ENCODE measurements at regions not wholly inside any gene's neighbourhood (a gene's known extent, or its start where the extent isn't known, plus 50 kb on each side); places are given as distances from the start of the nearest gene placed in this dataset.

- H3K27me3 ChIP-seq (ENCODE audit: control insufficient read depth in 2 of 2, insufficient read depth in 1 of 2, low read length in 1 of 2) = no peaks in the 10 kb centered on the region
- no peak for DNase-seq (ENCODE audit: low read depth in 6 of 9, low spot score in 9 of 9)
- no peaks in the 10 kb centered on the region for H3K36me3 ChIP-seq (ENCODE audit: control insufficient read depth in 2 of 2, insufficient read depth in 2 of 2, low read length in 1 of 2)
- no peaks in the 10 kb centered on the region for H3K9me3 ChIP-seq (ENCODE audit: control insufficient read depth in 2 of 2, insufficient read depth in 1 of 2, low read length in 1 of 2)
- WGBS = over 99% methylated on average over 2 of the region's 2 CpGs
- H3K4me1 ChIP-seq (ENCODE audit: control insufficient read depth in 2 of 2, insufficient read depth in 2 of 2, low read length in 2 of 2) = no peaks in the 10 kb centered on the region
- no peak overlapping the region for H3K27ac ChIP-seq (ENCODE audit: low read depth in 1 of 2, low read length in 1 of 2)
- H3K4me3 ChIP-seq (ENCODE audit: low read length in 2 of 2) = no peak overlapping the region
Observed at GRCh38 chr4:174134361-174134760, 149.1 kb downstream of the FBXO8 start.

- DNase-seq (ENCODE audit: low read depth in 6 of 9, low spot score in 9 of 9) = no peak
- H3K27me3 ChIP-seq (ENCODE audit: control insufficient read depth in 2 of 2, insufficient read depth in 1 of 2, low read length in 1 of 2) = no peaks in the 10 kb centered on the region
- H3K36me3 ChIP-seq (ENCODE audit: control insufficient read depth in 2 of 2, insufficient read depth in 2 of 2, low read length in 1 of 2) = no peaks in the 10 kb centered on the region
- no peaks in the 10 kb centered on the region for H3K4me1 ChIP-seq (ENCODE audit: control insufficient read depth in 2 of 2, insufficient read depth in 2 of 2, low read length in 2 of 2)
- no peak overlapping the region for H3K27ac ChIP-seq (ENCODE audit: low read depth in 1 of 2, low read length in 1 of 2)
- 80% methylated on average over 1 of the region's 1 CpG for WGBS
- H3K9me3 ChIP-seq (ENCODE audit: control insufficient read depth in 2 of 2, insufficient read depth in 1 of 2, low read length in 1 of 2) = no peaks in the 10 kb centered on the region
- no peak overlapping the region for H3K4me3 ChIP-seq (ENCODE audit: low read length in 2 of 2)
Observed at GRCh38 chr4:174133551-174133950, 149.9 kb downstream of the FBXO8 start.

GRCh38 chr4:174131901-174132300 lies 151.6 kb downstream of the FBXO8 start:
- DNase-seq (ENCODE audit: low read depth in 6 of 9, low spot score in 9 of 9) = no peak
- Histone ChIP-seq H3K27me3 (ENCODE audit: control insufficient read depth in 2 of 2, insufficient read depth in 1 of 2, low read length in 1 of 2) (no peaks in the 10 kb centered on the region), H3K9me3 (ENCODE audit: control insufficient read depth in 2 of 2, insufficient read depth in 1 of 2, low read length in 1 of 2) (no peaks in the 10 kb centered on the region), H3K27ac (ENCODE audit: low read depth in 1 of 2, low read length in 1 of 2) (no peak overlapping the region), H3K4me1 (ENCODE audit: control insufficient read depth in 2 of 2, insufficient read depth in 2 of 2, low read length in 2 of 2) (no peaks in the 10 kb centered on the region), H3K36me3 (ENCODE audit: control insufficient read depth in 2 of 2, insufficient read depth in 2 of 2, low read length in 1 of 2) (no peaks in the 10 kb centered on the region), H3K4me3 (ENCODE audit: low read length in 2 of 2) (no peak overlapping the region)

DNA sequence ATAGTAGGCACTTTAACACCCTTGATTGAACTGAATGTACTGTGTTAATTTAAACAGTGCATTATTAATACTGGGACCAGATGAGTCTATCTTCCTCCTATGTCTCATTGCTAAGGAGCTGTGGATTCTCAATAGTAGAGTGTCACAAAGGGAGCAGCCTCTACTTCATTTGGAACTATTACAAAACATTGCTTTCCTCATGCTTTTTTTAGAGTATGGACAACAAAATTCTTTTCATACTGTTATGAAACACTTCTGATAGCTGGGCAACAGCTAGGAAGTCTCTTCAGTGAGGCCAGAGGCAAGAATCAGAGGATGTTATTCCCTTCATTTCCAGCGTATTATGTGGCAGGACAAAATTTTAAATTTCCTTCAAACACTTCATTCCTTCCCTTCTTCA lies 160.8 kb downstream of the FBXO8 start:
- Histone ChIP-seq H3K4me1 (ENCODE audit: control insufficient read depth in 2 of 2, insufficient read depth in 2 of 2, low read length in 2 of 2) (no peaks in the 10 kb centered on the region), H3K27me3 (ENCODE audit: control insufficient read depth in 2 of 2, insufficient read depth in 1 of 2, low read length in 1 of 2) (no peaks in the 10 kb centered on the region), H3K27ac (ENCODE audit: low read depth in 1 of 2, low read length in 1 of 2) (no peak overlapping the region), H3K4me3 (ENCODE audit: low read length in 2 of 2) (no peak overlapping the region), H3K9me3 (ENCODE audit: control insufficient read depth in 2 of 2, insufficient read depth in 1 of 2, low read length in 1 of 2) (no peaks in the 10 kb centered on the region), H3K36me3 (ENCODE audit: control insufficient read depth in 2 of 2, insufficient read depth in 2 of 2, low read length in 1 of 2) (no peaks in the 10 kb centered on the region)
- no peak for DNase-seq (ENCODE audit: low read depth in 6 of 9, low spot score in 9 of 9)
- WGBS = 88% methylated on average over 1 of the region's 1 CpG

DNA sequence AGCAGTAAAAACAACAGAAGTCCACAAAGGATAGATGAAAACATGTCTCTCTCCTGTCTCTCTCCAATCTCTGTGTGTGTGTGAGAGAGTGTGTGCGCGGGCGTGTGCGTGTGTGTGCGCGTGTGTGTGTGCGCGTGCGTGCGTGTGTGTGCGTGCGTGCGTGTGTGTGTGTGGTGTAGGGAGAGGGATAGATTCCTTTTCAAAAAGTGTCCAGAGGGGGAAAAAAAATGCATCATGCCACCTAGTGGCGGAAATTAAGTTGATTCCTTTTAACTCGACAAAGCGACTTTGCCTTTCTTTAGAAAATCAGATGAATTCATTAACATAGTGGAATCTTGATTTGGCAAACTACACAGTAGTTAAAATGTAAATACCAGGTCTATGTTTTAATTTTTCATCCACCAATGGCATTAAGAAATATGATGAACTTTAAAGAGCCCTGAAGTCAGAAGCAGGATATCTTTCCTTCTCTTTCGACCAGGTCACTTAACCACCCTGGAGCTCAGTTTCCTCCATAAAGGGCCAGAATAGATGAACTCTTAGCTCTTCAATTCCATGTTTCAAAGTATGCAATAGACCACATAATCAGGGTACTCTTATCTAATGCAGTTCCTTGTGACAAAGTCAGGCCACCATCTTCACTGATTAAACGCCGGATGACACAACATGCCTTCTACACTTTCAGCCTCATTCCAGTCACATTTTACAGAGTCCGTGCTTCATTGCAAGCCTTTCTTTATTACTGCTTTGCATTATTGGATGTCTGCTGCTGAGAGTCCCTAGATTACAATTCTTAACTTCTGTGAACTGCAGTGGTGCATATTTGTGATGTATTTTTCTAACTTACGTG lies 162.8 kb downstream of the FBXO8 start:
- Histone ChIP-seq H3K9me3 (ENCODE audit: control insufficient read depth in 2 of 2, insufficient read depth in 1 of 2, low read length in 1 of 2) (no peaks in the 10 kb centered on the region), H3K4me1 (ENCODE audit: control insufficient read depth in 2 of 2, insufficient read depth in 2 of 2, low read length in 2 of 2) (no peaks in the 10 kb centered on the region), H3K36me3 (ENCODE audit: control insufficient read depth in 2 of 2, insufficient read depth in 2 of 2, low read length in 1 of 2) (no peaks in the 10 kb centered on the region), H3K27ac (ENCODE audit: low read depth in 1 of 2, low read length in 1 of 2) (no peak overlapping the region), H3K4me3 (ENCODE audit: low read length in 2 of 2) (no peak overlapping the region), H3K27me3 (ENCODE audit: control insufficient read depth in 2 of 2, insufficient read depth in 1 of 2, low read length in 1 of 2) (no peaks in the 10 kb centered on the region)
- peak in 7 of 9 donors; percentile 2 to 36 (median 7) for DNase-seq (ENCODE audit: low read depth in 6 of 9, low spot score in 9 of 9)
- 22% methylated on average over 21 of the region's 21 CpGs for WGBS

DNA sequence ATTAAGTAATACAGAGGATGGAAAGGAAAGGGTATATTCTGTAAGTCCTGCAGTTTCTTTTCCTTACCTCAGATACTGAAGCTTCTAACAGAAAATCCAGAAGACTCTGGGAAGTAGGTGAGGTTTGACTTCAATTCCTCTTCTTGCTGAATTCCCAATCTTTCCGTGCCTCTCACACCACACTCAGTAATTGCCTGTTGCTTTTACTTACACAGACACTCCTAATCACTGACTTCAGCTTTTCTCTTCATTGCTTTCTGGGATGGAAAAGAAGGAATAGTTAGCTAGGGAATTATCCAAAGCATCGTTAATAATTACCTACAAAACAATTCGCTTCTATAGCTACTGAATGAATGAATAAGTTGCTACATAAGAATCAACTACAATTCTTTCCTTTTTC lies 163.6 kb downstream of the FBXO8 start:
- DNase-seq (ENCODE audit: low read depth in 6 of 9, low spot score in 9 of 9) = no peak
- Histone ChIP-seq H3K4me3 (ENCODE audit: low read length in 2 of 2) (no peak overlapping the region), H3K27me3 (ENCODE audit: control insufficient read depth in 2 of 2, insufficient read depth in 1 of 2, low read length in 1 of 2) (no peaks in the 10 kb centered on the region), H3K4me1 (ENCODE audit: control insufficient read depth in 2 of 2, insufficient read depth in 2 of 2, low read length in 2 of 2) (no peaks in the 10 kb centered on the region), H3K9me3 (ENCODE audit: control insufficient read depth in 2 of 2, insufficient read depth in 1 of 2, low read length in 1 of 2) (no peaks in the 10 kb centered on the region), H3K36me3 (ENCODE audit: control insufficient read depth in 2 of 2, insufficient read depth in 2 of 2, low read length in 1 of 2) (no peaks in the 10 kb centered on the region), H3K27ac (ENCODE audit: low read depth in 1 of 2, low read length in 1 of 2) (no peak overlapping the region)
- WGBS = 56% methylated on average over 3 of the region's 3 CpGs

DNA sequence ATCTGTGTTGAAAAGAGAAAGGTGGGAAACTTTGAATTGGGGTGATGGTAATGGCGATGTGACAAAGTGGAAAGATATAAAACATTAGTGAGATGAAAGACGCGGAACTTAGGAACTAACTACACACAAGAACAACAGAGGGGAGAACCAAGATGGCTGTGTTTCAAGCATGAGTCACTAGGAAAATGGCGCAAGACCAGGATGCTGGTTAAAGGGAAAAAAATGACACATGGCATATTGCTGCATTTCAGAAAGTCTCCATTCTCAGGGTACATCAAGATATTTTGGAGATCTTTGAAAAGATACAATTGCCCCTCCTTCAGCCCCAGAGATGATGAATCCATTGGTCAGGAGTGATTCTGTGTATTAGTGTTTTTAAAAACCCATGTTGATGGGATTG lies 164.4 kb downstream of the FBXO8 start:
- Histone ChIP-seq H3K9me3 (ENCODE audit: control insufficient read depth in 2 of 2, insufficient read depth in 1 of 2, low read length in 1 of 2) (no peaks in the 10 kb centered on the region), H3K27me3 (ENCODE audit: control insufficient read depth in 2 of 2, insufficient read depth in 1 of 2, low read length in 1 of 2) (no peaks in the 10 kb centered on the region), H3K36me3 (ENCODE audit: control insufficient read depth in 2 of 2, insufficient read depth in 2 of 2, low read length in 1 of 2) (no peaks in the 10 kb centered on the region), H3K27ac (ENCODE audit: low read depth in 1 of 2, low read length in 1 of 2) (no peak overlapping the region), H3K4me1 (ENCODE audit: control insufficient read depth in 2 of 2, insufficient read depth in 2 of 2, low read length in 2 of 2) (no peaks in the 10 kb centered on the region), H3K4me3 (ENCODE audit: low read length in 2 of 2) (no peak overlapping the region)
- DNase-seq (ENCODE audit: low read depth in 6 of 9, low spot score in 9 of 9) = no peak
- WGBS = 99% methylated on average over 4 of the region's 4 CpGs

DNA sequence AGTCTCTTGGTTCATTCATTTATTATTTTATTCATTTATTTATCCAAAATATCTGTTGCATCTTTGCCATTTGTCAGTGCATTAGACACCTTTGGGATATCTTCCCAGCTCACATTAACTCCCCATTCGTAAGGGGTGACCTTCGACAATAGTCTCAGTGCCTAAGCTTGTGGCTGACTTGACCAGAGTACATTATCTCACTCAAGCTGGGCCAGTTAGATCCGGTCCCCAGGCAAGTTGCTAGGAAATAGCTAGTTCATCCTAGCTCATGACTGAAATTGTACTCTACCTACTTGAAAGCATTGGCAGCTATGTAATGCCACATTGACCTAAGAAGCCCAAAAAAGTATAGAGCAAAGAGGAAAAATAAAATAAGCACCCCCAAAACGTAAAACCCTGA lies 165.3 kb downstream of the FBXO8 start:
- Histone ChIP-seq H3K36me3 (ENCODE audit: control insufficient read depth in 2 of 2, insufficient read depth in 2 of 2, low read length in 1 of 2) (no peaks in the 10 kb centered on the region), H3K4me3 (ENCODE audit: low read length in 2 of 2) (no peak overlapping the region), H3K9me3 (ENCODE audit: control insufficient read depth in 2 of 2, insufficient read depth in 1 of 2, low read length in 1 of 2) (no peaks in the 10 kb centered on the region), H3K27ac (ENCODE audit: low read depth in 1 of 2, low read length in 1 of 2) (no peak overlapping the region), H3K4me1 (ENCODE audit: control insufficient read depth in 2 of 2, insufficient read depth in 2 of 2, low read length in 2 of 2) (no peaks in the 10 kb centered on the region), H3K27me3 (ENCODE audit: control insufficient read depth in 2 of 2, insufficient read depth in 1 of 2, low read length in 1 of 2) (no peaks in the 10 kb centered on the region)
- WGBS = 83% methylated on average over 4 of the region's 4 CpGs
- DNase-seq (ENCODE audit: low read depth in 6 of 9, low spot score in 9 of 9) = no peak

GRCh38 chr4:174117445-174117844 lies 166.0 kb downstream of the FBXO8 start:
- H3K4me3 ChIP-seq (ENCODE audit: low read length in 2 of 2) = no peak overlapping the region
- H3K9me3 ChIP-seq (ENCODE audit: control insufficient read depth in 2 of 2, insufficient read depth in 1 of 2, low read length in 1 of 2) = no peaks in the 10 kb centered on the region
- no peak for DNase-seq (ENCODE audit: low read depth in 6 of 9, low spot score in 9 of 9)
- WGBS = 94% methylated on average over 8 of the region's 8 CpGs
- H3K27me3 ChIP-seq (ENCODE audit: control insufficient read depth in 2 of 2, insufficient read depth in 1 of 2, low read length in 1 of 2) = no peaks in the 10 kb centered on the region
- H3K4me1 ChIP-seq (ENCODE audit: control insufficient read depth in 2 of 2, insufficient read depth in 2 of 2, low read length in 2 of 2) = no peaks in the 10 kb centered on the region
- H3K36me3 ChIP-seq (ENCODE audit: control insufficient read depth in 2 of 2, insufficient read depth in 2 of 2, low read length in 1 of 2) = no peaks in the 10 kb centered on the region
- H3K27ac ChIP-seq (ENCODE audit: low read depth in 1 of 2, low read length in 1 of 2) = no peak overlapping the region

Measured in thymus (tissue), 11 donors.